ENCODE measurements at regions not wholly inside any gene's neighbourhood (a gene's known extent, or its start where the extent isn't known, plus 50 kb on each side); places are given as distances from the start of the nearest gene placed in this dataset.

- Histone ChIP-seq H3K4me1 (no peaks in the 10 kb centered on the region), H3K9me3 (no peaks in the 10 kb centered on the region), H3K27ac (no peak overlapping the region), H3K27me3 (no peaks in the 10 kb centered on the region), H3K36me3 (no peaks in the 10 kb centered on the region), H3K4me3 (no peak overlapping the region)
- no peak for TF ChIP-seq CTCF (IDR thresholded peaks at IDR 0.05)
- ATAC-seq (no peak), DNase-seq (no peak)
- intact Hi-C loops (cut with DNase I): no loop called here
- WGBS, 2 donors: 67 to 71% methylated on average over 4 of the region's 4 CpGs
Observed at GRCh38 chr10:84700668-84701369, 372.4 kb downstream of the CCSER2 start.

GRCh38 chr10:84701370-84701720 is 373.0 kb downstream of the CCSER2 start:
- H3K4me1 ChIP-seq: no peaks in the 10 kb centered on the region
- ATAC-seq (no peak), DNase-seq (no peak)
- H3K36me3 ChIP-seq: no peaks in the 10 kb centered on the region
- intact Hi-C loops (cut with DNase I): no loop called here
- no peak overlapping the region for H3K4me3 ChIP-seq
- no peak overlapping the region for H3K27ac ChIP-seq
- H3K27me3 ChIP-seq: no peaks in the 10 kb centered on the region
- 77 to 86% methylated on average over 3 of the region's 3 CpGs for WGBS, 2 donors
- no peak for TF ChIP-seq CTCF (IDR thresholded peaks at IDR 0.05)
- H3K9me3 ChIP-seq: no peaks in the 10 kb centered on the region

- DNase-seq (no peak), ATAC-seq (no peak)
- TF ChIP-seq CTCF (IDR thresholded peaks at IDR 0.05): no peak
- Histone ChIP-seq H3K4me3 (no peak overlapping the region), H3K27ac (no peak overlapping the region), H3K9me3 (no peaks in the 10 kb centered on the region), H3K27me3 (no peaks in the 10 kb centered on the region), H3K36me3 (no peaks in the 10 kb centered on the region), H3K4me1 (no peaks in the 10 kb centered on the region)
- intact Hi-C loops (cut with DNase I): no loop called here
- 76 to 80% methylated on average over 3 of the region's 3 CpGs for WGBS, 2 donors
Observed at GRCh38 chr10:84704101-84704500, 375.7 kb downstream of the CCSER2 start.

- no peaks in the 10 kb centered on the region for H3K9me3 ChIP-seq
- no peak overlapping the region for H3K4me3 ChIP-seq
- DNase-seq (no peak), ATAC-seq (no peak)
- H3K4me1 ChIP-seq: no peaks in the 10 kb centered on the region
- intact Hi-C loops (cut with DNase I): no loop called here
- TF ChIP-seq CTCF (IDR thresholded peaks at IDR 0.05): no peak
- H3K27me3 ChIP-seq: no peaks in the 10 kb centered on the region
- no peak overlapping the region for H3K27ac ChIP-seq
- WGBS, 2 donors: 52 to 59% methylated on average over 1 of the region's 1 CpG
- no peaks in the 10 kb centered on the region for H3K36me3 ChIP-seq
Observed at GRCh38 chr10:84706431-84706830, 378.0 kb downstream of the CCSER2 start.
